HG02981 (cell line): ENCODE measurements at regions not wholly inside any gene's neighbourhood (a gene's known extent, or its start where the extent isn't known, plus 50 kb on each side); places are given as distances from the start of the nearest gene placed in this dataset.

Source experiments
- ATAC-seq: cut with Tn5 transposase; IDR thresholded peaks from one replicate; pipeline ENCODE4 v1.9.1; 2021; ENCODE audit warnings: mild to moderate bottlenecking, moderate library complexity; ENCODE audit not compliant: unreplicated experiment

DNA sequence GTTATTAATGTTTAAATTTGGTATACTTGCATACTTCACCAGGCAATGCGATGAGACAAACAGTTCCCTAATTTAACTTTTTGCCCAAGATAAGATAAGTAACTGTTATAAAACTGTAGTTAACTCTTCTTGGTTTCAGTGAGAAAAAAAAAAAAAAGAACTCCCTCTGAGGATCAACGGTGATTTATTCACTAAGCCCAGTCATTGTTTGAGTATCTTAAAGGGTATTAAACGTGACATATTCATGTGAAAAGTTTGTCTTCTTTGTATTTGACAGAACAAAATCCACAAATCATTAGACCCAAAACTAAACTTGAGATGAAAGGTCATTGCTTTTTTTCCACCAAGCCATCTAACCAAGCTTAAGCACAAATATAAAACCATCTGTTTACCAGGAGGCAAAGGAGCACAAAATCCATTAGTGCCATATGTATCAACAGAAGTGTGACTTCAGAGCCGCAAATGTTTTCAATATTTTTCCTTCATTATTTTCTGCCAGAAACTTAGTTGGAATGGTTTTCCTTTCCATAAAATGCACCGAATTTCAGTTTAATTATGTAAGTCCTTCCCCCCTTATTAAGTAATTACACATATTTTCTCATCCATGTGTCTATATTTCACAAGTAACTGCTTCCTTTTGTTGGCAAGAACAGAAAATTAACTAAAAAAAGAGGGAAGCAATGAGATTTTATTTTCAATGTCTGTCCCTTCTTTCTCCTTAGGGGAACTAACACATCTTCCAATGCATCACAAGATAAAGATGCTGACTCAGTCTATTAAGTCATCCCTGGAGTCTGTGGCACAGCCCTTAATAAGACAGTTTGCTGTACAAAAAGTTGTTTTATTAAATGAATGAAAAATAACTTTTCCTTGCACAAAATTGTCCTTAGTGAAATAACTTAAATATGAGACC lies 92.2 kb upstream of the RAP2B start:
- ATAC-seq = no peak

DNA sequence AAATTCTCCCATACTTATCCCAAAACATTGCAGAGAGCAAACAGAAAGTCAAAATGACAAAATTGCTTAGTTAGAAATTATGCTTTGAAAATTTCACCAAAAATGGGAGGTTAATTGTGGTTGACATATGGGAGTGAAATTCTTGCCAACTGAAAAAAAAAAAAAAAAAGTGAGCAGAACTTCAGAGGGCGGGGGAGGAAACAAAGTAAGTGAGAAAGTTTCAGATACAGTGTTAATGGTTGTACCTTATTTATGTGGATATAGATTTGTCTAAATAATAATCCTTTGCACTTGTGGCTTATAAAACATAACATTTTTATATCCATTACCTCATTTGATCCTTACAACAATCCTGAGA lies 91.5 kb upstream of the RAP2B start:
- no peak for ATAC-seq

DNA sequence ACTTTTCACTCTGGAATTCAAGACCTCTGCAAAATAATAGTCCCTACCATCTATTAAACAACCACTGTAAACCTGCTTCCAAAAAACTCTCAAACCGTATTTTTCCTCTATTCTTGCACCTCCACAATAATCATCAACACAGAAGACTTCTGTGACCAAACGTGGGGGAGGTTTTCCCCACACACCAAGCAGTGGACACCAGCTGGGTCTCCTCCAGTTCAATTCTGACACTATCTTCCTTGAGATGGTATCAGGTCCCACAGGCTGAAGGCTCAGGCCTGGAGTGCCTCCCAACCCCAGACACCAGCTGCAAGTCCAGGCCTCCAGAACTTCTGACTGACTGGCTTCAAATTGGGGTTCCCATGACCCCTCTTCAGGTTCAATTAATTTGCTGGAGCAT lies 89.6 kb upstream of the RAP2B start:
- ATAC-seq = no peak

DNA sequence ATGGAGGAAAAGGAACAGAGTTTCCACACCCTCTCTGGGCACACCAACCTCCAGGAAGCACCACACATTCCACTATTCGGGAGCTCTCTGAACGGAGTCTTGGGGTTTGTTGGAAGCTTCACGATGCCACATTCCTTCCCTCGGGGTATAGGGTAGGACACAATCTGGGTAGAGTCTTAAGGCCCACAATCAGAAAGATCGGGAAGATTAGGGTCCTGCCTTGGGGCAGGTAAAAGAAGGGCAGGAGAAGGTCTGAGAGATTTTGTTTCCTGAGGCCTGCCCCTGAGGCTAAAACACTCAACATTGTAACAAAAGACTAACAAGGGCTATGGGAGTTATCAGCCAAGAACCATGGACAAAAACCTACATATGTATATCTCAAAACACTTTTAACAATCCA lies 89.2 kb upstream of the RAP2B start:
- no peak for ATAC-seq

DNA sequence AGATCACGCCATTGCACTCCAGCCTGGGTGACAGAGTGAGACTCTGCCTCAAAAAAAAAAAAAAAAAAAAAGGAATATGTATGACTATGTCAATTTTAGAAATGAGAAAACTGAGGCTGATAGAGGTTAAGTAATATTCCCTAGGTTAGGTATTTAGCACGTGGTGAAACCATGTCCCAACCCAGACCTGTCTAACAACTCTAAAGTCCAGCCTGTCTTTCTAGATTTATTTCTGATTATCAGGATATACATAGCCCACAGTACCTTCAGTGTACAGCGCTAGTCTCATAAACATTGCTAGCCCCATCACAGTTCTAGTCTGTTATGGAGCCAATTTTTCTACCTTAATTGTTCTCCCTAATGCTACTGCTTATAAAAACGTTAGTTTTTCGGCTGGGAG lies 88.4 kb upstream of the RAP2B start:
- ATAC-seq = no peak

DNA sequence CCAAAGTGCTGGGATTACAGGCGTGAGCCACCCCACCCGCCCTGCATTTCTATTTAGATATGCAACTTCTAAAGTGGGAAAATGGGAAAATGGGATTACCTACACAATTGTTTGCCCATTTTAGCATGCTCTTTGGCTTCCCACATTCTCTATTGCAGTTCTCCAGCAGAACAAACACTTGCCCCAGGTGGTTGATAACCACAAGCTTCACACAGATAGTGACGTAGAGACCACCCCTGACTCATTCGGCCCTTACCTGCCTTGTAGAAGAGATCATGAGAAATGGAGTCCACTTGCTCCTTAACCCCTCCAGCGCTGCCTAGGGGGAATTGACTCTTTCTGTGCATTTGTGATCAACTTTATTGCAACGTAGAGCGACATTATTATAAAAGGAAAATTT lies 83.2 kb upstream of the RAP2B start:
- ATAC-seq = no peak

DNA sequence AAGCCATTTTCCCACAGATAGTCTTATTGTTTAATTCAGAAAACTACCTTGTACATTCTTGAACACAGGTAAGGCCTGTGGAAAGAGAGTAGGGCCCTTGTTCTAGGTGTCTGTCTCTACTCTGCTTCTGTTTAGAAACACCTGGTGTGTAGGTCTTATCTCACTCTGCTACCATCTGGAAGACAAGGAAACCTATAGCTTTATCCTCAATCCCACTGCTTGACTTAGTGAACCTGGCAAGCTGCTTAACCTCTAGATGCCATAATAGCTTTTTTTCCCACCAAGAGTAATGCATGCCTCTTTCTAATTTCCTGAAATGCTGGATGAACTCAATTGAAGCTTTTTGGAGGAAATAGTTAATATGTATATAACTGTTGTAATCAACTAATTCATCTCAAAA lies 82.6 kb upstream of the RAP2B start:
- no peak for ATAC-seq

DNA sequence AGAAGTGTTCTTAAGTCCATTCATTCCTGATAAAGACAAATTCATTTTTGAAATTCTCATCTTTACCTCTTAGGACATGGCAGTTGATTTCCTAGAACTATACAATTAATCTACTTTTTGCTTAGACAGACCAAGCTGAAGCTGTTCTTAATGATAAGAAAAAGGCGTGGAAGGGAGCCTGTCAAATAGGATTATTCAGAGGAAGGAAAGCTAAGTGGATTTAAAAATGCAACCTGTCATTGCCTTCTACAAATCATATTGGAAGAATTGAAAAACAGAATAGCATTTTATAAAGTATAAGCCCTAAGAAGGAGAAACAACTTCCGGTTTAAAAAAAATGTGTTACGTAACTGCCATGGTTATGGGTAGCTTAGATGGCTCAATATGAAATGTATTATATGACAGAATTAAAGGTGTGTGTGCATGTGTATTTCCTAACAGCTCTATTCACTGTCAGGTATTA lies 81.2 kb upstream of the RAP2B start:
- ATAC-seq = no peak

DNA sequence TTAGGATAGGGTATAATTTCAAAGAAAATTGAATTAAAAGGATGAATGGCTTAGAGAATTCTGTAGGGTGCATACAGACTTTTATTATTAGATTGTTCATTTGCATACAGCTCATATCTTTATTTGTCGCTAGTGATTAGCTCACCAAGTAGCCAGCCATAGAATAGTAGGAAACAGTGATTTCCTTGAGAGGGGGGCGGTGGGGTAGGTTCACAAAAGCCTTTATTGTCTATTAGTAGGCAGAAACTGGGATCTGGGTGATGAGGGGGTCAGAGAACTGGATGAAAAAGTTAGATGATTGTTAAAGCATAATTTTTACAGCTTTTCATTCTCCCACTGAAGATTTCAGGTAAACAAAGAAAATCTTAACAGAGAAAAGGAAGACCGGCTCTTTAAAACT lies 77.6 kb upstream of the RAP2B start:
- ATAC-seq = no peak

DNA sequence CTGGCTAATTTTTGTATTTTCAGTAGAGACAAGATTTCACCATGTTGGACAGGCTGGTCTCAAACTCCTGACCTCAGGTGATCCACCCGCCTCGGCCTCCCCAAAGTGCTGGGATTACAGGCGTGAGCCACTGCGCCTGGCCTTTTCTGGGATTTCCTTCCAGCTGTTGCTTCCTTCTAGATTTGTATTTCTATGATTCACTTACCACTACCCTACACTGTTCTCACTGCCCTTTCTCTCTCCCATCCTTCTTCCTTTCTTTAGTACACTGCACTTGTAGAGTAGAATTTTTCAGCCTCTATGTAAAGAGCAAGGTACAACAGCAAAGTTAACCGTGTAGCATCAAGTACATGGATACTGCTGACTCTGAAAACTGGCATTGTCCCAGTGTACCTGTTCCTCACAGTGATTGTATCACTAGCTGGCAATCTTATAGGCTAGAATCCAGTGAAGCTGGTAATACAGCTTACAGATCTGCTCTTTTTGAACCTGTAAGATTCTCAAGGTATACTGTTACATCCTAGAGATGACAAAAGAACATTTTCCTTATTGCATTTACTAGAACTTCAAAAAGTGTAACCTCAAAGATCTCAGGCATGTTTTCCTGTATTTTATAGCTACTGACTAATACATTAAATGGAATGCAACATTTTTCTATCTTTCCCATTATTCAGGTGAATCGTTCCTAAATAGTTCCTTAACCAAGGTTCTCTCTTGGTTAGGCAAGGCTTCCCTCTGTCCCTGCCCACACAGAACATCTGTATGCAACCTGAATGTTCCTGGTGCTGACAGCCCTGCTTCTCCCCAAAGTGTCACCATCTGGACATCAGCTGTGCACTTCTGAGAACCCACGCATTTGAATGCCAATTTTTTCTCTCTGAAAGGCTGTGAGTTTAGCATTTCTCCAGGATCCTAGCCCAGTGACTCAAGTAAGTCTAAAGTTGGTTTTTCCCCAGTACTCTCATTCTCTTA lies 74.1 kb upstream of the RAP2B start:
- no peak for ATAC-seq

DNA sequence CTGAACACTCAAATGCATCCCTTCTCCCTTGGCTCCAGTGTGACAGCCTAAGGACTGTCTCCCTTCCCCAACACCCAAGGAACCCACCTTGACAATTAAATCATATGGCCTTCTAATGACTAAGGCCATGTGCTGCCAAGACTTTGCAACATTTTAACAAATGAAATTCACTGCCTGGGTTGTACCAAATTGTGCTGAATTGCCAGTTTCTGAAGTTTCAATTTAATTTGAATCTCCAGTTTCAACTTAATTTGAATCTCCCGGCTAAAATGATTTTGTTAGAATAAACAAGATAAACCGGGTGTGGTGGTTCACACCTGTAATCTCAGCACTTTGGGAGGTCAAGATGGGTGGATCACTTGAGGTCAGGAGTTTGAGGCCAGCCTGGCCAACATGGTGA lies 72.4 kb upstream of the RAP2B start:
- ATAC-seq = no peak

DNA sequence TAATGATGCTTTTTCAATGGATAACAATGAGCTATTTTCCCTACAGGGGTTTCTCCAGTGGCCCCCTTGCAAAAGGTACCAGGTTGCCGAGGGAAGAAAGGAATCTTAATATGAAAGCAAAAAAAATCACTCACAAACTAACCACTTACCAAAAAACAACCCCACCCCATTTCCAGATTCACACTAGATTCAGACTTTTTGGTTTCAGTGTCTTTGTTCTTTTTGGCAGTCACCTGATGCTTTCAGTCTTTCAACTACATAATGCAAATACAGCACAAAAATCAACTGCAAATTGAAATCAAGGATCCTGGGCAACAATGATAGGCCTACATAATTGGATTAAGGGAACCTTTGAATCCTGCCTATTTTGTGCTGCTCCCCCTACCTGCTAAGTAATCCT lies 71.1 kb upstream of the RAP2B start:
- no peak for ATAC-seq

DNA sequence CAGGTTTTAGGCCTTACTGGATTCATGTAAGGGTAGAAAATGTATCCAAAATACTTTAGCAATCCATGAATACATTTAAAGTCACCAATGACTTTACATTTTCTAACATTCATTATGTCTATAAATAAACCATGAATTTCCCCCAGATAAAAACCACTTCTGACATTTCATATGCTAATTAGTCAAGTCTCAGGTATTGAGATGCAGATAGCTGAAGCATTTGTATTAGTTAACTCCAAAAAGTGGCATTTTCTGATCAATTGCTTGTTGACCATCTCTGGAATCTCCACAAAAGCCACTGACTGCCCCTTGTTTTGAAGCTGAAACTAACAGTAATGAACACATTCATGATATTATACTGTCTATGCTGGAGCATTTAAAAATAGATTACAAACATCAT lies 68.4 kb upstream of the RAP2B start:
- no peak for ATAC-seq

DNA sequence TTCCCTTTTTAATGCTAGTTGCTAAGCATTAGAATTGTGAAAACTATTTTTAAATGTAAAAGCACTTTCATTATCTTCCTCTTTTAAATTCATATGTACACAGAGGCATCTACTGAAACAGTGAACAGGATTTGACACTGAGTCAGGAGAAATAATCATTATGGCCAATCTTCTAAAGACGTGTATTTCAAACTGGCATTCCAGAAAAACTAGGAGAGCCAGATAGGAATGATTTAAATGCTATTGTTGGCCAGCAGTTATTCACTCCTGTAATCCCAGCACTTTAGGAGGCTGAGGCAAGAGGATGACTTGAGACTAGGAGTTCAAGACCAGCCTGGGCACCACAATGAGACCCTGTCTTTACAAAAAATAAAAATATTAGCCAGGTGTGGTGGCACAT lies 67.6 kb upstream of the RAP2B start:
- no peak for ATAC-seq

DNA sequence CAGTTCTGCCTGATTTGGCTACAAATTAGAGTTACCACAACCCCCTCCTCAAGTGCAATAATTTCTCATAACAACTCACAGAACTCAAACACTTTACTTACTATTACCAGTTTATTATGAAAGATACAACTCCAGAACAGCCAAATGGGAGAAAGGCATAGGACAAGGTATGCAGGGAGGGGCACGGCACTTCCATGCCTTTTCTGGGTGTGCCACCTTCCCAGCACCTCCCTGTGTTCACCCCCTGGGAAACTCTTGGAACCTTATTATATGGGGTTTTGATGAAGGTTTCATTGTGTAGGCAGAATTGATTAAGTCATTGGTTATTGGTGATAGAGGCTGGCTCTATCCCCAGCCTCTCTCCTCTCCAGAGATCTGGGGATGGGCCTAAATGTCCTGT lies 66.6 kb upstream of the RAP2B start:
- ATAC-seq = no peak

DNA sequence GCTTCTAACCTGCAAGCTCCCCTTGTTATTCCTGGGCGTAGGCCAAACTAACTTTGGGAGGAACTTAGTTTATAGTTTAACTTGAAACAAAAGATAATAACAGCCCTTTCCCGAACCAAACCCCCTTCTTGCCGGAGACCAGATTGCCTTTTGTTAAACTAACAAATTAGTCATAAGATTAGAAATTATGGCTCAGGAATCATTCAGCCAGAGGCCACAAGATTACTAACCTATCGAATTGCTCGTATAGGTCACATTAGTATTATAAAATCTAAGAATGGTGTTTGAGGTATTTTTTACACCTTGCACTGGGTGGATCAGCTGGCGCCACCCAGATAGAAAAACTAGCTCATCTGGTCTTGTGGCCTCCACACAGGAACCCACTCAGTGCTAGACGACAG lies 65.3 kb upstream of the RAP2B start:
- no peak for ATAC-seq

DNA sequence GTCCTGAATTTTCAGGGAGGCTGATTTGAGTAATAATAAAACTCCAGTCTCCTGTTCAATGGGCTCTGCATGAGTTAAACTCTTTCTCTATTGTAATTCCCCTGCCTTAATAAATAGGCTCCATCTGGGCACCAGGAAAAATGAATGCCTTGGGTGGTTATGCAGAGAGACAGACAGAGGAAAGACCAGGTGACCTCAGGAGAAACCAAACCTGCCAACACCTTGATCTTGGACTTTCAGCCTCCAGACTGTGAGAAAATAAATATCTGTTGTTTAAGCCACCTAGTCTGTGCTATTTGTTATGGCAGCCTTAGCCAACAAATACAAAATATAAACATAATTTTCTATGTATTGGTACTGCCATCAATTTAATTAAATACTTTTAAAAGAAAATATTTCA lies 64.8 kb upstream of the RAP2B start:
- no peak for ATAC-seq

DNA sequence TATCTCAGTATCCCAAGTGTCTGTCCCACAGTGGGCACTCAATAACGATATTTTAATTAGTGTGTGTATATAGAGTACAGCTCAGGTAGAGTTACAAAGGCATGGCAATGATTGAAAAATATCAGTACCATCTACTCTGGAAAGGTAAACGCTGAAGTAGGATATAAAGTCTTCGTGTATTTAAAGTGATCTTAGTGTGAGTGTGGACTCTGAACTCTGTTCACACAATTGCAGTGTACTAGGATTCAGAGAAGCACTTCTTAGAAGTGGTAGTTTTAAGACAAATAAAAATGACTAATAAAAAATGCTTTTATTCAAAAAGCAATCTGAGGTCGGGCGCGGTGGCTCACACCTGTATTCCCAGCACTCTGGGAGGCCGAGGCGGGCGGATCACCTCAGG lies 62.9 kb upstream of the RAP2B start:
- no peak for ATAC-seq

DNA sequence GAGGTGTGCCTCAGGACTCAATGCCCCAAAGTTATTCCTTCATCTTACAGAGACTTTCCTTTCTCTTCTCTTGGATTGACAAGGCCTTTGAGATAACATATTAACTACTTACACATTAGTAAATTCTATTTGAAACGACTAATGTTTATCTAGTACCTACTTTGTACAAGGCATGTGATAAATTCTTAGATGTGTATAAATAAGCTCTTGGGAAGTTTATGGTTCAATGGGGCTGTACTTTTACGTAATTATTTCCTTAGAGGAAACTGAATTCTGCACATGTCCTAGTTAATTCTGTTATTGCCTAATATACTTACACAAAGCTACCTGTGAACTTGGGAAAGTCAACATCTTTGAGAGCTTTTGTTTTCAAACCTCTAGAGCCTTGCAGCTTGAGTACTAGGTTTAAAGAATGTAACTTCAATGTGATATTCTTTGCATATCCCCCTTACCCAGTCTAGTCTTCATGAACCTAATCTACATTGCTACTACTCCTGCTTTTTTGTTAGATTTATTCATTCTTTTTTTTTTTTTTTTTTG lies 58.5 kb upstream of the RAP2B start:
- ATAC-seq = no peak

DNA sequence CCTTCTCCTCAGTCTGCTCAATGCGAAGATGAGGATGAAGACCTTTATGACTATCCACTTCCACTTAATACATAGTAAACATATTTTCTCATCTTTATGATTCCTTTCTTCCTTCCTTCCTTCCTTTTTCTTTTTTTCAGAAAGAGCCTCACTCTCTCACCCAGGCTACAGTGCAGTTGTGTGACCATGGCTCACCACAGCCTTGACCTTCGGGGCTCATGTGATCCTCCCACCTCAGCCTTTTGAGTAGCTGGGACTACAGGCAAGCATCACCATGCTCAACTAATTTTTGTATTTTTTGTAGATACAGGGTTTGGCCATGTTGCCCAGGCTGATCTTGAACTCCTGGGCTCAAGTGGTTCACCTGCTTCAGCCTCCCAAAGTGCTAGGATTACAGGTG lies 52.0 kb upstream of the RAP2B start:
- ATAC-seq = no peak

DNA sequence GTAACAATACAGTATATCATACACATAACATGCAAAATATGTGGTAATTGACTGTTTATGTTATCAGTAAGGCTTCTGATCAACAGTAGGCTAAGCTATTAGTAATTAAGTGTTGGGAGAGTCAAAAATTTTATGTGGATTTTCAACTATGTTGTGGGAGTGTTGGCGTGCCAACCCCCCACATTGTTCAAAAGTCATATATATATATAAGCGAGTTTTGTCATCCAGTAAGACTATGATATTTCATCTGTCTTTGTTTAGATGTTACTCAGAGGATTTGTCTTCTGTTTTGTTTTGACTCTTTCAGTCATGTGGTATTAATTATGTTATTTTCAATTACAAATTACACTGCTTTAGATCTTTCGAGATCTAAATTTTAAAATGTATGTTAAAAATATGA lies 51.0 kb upstream of the RAP2B start:
- no peak for ATAC-seq
